Smooth muscle cell of the brain vasculature (primary cell): ENCODE measurements at regions not wholly inside any gene's neighbourhood (a gene's known extent, or its start where the extent isn't known, plus 50 kb on each side); places are given as distances from the start of the nearest gene placed in this dataset.

ENCODE experiments used
- DNase-seq: peaks from one replicate; pipeline ENCODE4 v3.0.0-alpha.2; 2012; ENCODE audit warnings: low read depth, low spot score

- DNase-seq = no peak
These were observed 118.4 kb upstream of the IRX5 start for GRCh38 chr16:54812229-54812628.

- no peak for DNase-seq
These were observed 121.8 kb upstream of the IRX5 start for GRCh38 chr16:54808890-54809289.

GRCh38 chr16:54806881-54807360 is 123.7 kb upstream of the IRX5 start:
- DNase-seq = no peak

GRCh38 chr16:54806378-54806777 is 124.3 kb upstream of the IRX5 start:
- no peak for DNase-seq

GRCh38 chr16:54805648-54806047 is 125.0 kb upstream of the IRX5 start:
- no peak for DNase-seq

- no peak for DNase-seq
These were observed 129.4 kb upstream of the IRX5 start for GRCh38 chr16:54801057-54801844.

- no peak for DNase-seq
These were observed 132.4 kb upstream of the IRX5 start for GRCh38 chr16:54798267-54798666.

GRCh38 chr16:54796211-54796610 is 134.5 kb upstream of the IRX5 start:
- DNase-seq = no peak

- no peak for DNase-seq
These were observed 137.9 kb upstream of the IRX5 start for GRCh38 chr16:54792811-54793210.

- DNase-seq = no peak
These were observed 143.6 kb upstream of the IRX5 start for GRCh38 chr16:54787045-54787444.

- no peak for DNase-seq
These were observed 146.7 kb upstream of the IRX5 start for GRCh38 chr16:54783980-54784379.

- no peak for DNase-seq
These were observed 147.4 kb upstream of the IRX5 start for GRCh38 chr16:54783226-54783625.

- DNase-seq = no peak
These were observed 150.4 kb upstream of the IRX5 start for GRCh38 chr16:54780266-54780665.

GRCh38 chr16:54779549-54779948 is 151.1 kb upstream of the IRX5 start:
- DNase-seq = no peak

- DNase-seq = no peak
These were observed 155.9 kb upstream of the IRX5 start for GRCh38 chr16:54774768-54775167.

- no peak for DNase-seq
These were observed 158.3 kb upstream of the IRX5 start for GRCh38 chr16:54772400-54772799.

GRCh38 chr16:54766355-54766754 is 164.3 kb upstream of the IRX5 start:
- no peak for DNase-seq

GRCh38 chr16:54750249-54750648 is 180.4 kb upstream of the IRX5 start:
- DNase-seq = no peak

- no peak for DNase-seq
These were observed 182.0 kb upstream of the IRX5 start for GRCh38 chr16:54748611-54749190.

GRCh38 chr16:54746596-54746995 is 184.1 kb upstream of the IRX5 start:
- DNase-seq = no peak

- no peak for DNase-seq
These were observed 185.7 kb upstream of the IRX5 start for GRCh38 chr16:54744998-54745397.

GRCh38 chr16:54742436-54742835 is 188.2 kb upstream of the IRX5 start:
- no peak for DNase-seq

GRCh38 chr16:54739381-54739780 is 191.3 kb upstream of the IRX5 start:
- DNase-seq = no peak
